ENCODE measurements at regions not wholly inside any gene's neighbourhood (a gene's known extent, or its start where the extent isn't known, plus 50 kb on each side); places are given as distances from the start of the nearest gene placed in this dataset.

- DNase-seq = no peak
These were observed 183.3 kb upstream of the ZP4 start for GRCh38 chr1:238073991-238074390.

- DNase-seq = no peak
These were observed 180.3 kb upstream of the ZP4 start for GRCh38 chr1:238071061-238071460.

GRCh38 chr1:238063454-238063853 lies 172.7 kb upstream of the ZP4 start:
- no peak for DNase-seq

- no peak for DNase-seq
These were observed 171.4 kb upstream of the ZP4 start for GRCh38 chr1:238061967-238062613.

- no peak for DNase-seq
These were observed 169.3 kb upstream of the ZP4 start for GRCh38 chr1:238060061-238060460.

GRCh38 chr1:238052496-238053266 lies 162.0 kb upstream of the ZP4 start:
- no peak for DNase-seq

- no peak for DNase-seq
These were observed 138.4 kb upstream of the ZP4 start for GRCh38 chr1:238029126-238029525.

GRCh38 chr1:238027366-238027765 lies 136.6 kb upstream of the ZP4 start:
- DNase-seq = no peak

- no peak for DNase-seq
These were observed 132.4 kb upstream of the ZP4 start for GRCh38 chr1:238023137-238023536.

- no peak for DNase-seq
These were observed 127.5 kb upstream of the ZP4 start for GRCh38 chr1:238018214-238018613.

GRCh38 chr1:238006779-238007178 lies 116.1 kb upstream of the ZP4 start:
- DNase-seq = no peak

GRCh38 chr1:238005116-238005515 lies 114.4 kb upstream of the ZP4 start:
- no peak for DNase-seq

- DNase-seq = no peak
These were observed 111.1 kb upstream of the ZP4 start for GRCh38 chr1:238001818-238002217.

GRCh38 chr1:237999426-238000052 lies 108.8 kb upstream of the ZP4 start:
- DNase-seq = no peak

- no peak for DNase-seq
These were observed 107.9 kb upstream of the ZP4 start for GRCh38 chr1:237998581-237998980.

- no peak for DNase-seq
These were observed 92.8 kb upstream of the ZP4 start for GRCh38 chr1:237983496-237983895.

- no peak for DNase-seq
These were observed 90.5 kb upstream of the ZP4 start for GRCh38 chr1:237981223-237981622.

- DNase-seq = no peak
These were observed 85.6 kb upstream of the ZP4 start for GRCh38 chr1:237976331-237976730.

GRCh38 chr1:237975903-237976302 lies 85.2 kb upstream of the ZP4 start:
- DNase-seq = no peak

- DNase-seq = no peak
These were observed 84.7 kb upstream of the ZP4 start for GRCh38 chr1:237975376-237975775.

GRCh38 chr1:237972186-237972585 lies 81.5 kb upstream of the ZP4 start:
- no peak for DNase-seq

- DNase-seq = no peak
These were observed 72.3 kb upstream of the ZP4 start for GRCh38 chr1:237962985-237963384.

GRCh38 chr1:237961754-237962153 lies 71.0 kb upstream of the ZP4 start:
- no peak for DNase-seq

GRCh38 chr1:237959838-237960237 lies 69.1 kb upstream of the ZP4 start:
- no peak for DNase-seq

All from HCEC 1CT (cell line).